SIG-M5 treated with dmso at 0.1 percent for 504 hours (cell line): ENCODE measurements at regions not wholly inside any gene's neighbourhood (a gene's known extent, or its start where the extent isn't known, plus 50 kb on each side); places are given as distances from the start of the nearest gene placed in this dataset.
"Not testable (repeated sequence)": the region's sequence is repeated elsewhere in the genome, so short reads cannot be mapped to it uniquely, and the experiment has no call there.

ENCODE experiments used
- DNase-seq: peaks from one replicate; lab custom pipeline; 2025; ENCODE audit not compliant: unreplicated experiment; lab: John Stamatoyannopoulos, UW

DNA sequence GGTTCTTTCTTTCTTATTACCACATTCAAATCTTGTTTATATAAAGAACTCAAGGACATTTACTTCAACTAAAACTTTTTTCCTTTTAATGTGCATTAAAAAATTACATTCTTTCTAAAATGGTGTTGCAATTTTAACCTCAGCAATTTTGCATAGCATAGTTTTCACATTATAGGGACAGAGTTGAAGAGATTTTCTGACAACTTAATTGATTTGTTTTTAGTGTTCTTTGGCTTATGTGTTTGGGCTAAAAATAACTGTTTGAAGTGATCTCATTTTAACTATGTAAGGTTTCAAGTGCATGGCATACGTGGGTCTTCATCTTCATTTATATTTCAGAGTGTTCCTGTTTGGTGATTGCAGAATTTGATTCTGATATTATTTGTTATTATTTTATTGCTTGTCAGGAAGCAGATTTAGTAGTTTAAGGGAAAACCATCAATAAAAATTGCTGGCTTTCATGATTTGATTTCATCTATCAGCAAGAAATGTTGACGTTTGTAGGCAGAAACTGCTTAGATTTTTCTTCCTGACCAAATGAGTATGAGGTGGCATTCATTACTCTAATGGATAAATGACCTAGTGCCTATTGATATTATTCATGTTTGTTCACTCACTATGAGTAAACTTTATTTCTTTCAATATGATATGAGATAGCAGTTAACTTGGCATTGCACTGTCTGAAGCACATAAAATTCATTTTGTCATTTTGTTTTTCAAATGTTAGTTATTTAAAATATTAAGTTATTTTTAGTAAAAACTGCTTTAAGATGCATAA, 398.4 kb downstream of the NUP35 start:
- DNase-seq: no peak

DNA sequence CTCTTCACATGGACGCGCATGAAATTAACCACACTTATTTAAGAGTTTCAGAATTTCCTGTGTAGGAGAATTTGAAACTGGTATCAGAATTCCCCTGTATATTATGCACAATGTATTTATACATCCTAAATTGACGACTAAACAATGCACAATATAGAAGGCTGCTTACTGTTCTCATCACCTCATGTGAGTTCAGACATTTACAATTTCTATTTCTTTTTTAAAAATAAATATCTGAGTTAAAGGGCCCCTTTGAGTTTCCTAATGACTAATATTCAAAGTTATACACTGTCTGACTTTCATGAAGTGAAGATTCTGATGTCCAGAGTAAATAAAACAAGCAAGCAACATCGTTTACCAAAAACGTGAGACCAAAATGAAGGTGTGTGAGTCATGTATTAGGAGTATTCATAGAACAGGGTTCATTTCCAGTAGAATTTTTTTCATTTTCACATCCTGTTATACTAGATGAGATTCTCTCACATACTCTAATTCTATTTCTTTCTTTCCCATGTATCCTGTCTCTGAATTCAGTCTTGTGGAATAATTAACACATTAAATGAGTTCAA, 406.2 kb downstream of the NUP35 start:
- no peak for DNase-seq

DNA sequence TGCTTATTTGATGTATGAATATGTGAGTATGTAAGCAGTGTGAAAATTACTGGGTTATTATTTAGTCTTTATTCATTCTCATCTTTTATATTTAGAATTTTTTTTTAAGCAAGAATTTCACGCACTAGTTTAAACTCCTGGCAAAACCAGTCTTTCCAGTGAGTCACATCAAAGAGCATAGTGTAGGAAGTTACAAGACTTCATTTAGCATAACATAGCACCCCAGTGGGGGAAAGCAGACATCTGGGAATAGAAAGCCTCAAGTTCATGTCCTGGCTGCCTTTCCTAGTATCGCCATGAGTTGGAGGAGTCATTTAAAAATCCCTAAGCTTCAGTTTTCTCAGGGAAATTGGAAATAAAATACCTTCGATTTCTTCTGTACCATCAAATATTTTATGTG, 408.3 kb downstream of the NUP35 start:
- no peak for DNase-seq

DNA sequence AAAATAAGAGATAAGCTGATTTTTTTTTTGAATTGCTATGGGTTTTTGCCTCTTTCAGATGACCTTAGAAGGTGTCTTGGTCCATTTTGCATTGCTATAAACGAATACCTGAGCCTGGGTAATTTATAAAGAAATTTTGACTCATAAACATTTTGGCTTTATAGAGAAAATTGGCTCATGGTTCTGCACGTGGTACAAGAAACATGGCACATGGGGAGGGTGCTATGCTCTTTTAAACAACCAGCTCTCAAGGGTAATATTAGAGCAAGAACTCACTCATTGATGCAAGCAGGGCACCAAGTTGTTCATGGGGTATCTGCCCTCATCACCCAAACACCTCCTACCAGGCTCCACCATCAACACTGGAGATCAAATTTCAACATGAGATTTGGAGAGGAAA, 408.8 kb downstream of the NUP35 start:
- DNase-seq: no peak

DNA sequence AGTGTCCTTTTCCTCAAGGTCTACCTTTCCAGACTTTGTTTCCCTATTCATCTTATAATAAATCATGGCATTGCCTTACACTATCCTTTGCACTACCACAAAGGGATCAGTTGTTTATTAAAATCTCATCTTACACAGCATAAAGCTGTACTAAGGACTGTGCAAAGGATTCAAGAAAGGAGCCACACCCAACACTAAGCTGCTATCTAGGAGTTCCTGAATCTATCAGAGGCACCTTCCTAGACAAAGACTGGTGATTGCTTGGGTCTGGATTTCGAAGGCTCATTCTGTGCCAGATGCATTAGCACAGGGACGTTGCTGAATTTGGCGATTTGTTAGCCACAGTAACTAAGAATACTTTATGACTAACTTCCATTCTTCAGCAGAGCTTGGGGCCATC, 412.0 kb downstream of the NUP35 start:
- no peak for DNase-seq

DNA sequence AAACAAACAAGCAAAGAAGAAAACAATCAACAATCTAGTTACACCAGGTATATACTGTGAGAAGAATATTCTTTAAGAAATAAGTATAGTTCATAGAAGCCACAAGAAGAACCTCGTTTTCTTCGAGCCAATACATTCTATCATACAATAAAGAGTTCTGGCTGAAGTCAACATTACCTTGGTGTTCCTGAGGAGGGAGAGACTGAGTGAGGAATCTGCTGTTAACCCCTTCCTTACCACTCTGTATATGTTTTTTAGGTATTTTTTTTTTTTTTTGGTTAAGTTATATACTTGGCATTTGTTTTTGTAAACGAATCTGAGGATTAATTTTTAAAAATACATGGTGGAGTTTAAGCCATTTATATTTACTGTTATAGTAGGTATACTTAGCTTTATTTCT, 412.5 kb downstream of the NUP35 start:
- DNase-seq: no peak

DNA sequence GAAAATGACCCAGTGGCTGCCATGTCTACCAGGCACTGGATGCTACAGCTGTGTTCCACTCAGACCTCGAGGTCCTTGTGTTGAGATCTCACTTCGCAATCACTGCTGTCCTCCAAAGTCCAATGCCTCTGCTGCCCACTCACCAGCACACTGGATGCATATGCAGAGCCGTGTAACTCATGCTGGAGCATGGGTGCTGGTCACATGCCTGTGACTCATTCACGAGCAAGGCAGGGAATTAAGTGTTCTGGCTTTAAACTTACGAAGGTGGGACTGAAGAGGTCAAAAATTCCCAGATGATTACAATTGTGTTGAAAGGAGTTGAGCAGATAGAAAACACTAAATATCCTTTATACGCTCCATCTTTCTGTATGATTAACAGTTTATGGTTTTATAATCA, 417.5 kb downstream of the NUP35 start:
- no peak for DNase-seq

DNA sequence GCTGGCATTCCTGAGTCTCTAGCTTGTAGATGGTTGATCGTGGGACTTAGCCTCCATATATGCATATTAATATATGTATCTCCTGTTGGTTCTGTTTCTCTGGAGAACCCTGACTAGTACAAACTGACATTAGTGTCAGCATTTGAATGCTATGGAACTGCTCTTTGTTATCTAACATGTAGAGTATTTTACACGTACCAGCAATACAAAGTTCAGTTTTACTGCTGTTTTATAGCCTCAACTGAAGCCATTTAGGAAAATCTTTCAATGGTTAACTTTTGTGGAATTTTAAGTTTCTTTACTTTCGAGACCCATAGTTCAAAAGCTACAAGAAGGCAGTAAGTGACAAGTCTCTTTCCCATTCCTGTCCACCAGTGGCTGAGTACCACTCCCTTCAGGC, 418.4 kb downstream of the NUP35 start:
- DNase-seq: no peak

DNA sequence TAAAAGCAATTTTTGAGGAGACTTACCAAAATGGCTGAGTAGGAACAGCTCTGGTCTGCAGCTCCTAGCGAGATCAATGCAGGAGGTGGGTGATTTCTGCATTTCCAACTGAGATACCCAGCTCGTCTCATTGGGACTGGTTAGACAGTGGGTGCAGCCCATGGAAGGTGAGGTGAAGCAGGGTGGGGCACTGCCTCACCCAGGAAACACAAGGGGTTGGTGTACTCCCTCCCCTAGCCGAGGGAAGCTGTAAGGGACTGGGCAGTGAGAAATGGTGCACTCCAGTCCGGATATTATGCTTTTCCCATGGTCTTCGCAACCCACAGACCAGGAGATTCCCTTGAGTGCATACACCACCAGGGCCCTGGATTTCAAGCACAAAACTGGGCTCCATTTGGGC, 419.0 kb downstream of the NUP35 start:
- DNase-seq: no peak

DNA sequence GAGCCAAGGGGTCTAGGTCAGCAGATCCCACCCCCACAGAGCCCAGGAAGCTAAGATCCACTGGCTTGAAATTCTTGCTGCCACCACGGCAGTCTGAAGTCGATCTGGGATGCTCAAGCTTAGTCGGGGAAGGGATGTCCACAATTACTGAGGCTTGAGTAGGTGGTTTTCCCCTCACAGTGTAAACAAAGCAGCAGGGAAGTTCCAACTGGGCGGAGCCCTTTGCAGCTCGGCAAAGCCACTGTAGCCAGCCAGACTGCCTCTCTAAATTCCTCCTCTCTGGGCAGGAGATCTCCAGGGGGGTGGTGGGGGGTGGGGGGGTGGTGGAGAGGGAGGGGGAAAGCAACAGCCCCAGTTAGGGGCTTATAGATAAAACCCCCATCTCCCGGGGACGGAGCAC, 419.5 kb downstream of the NUP35 start:
- DNase-seq: no peak

DNA sequence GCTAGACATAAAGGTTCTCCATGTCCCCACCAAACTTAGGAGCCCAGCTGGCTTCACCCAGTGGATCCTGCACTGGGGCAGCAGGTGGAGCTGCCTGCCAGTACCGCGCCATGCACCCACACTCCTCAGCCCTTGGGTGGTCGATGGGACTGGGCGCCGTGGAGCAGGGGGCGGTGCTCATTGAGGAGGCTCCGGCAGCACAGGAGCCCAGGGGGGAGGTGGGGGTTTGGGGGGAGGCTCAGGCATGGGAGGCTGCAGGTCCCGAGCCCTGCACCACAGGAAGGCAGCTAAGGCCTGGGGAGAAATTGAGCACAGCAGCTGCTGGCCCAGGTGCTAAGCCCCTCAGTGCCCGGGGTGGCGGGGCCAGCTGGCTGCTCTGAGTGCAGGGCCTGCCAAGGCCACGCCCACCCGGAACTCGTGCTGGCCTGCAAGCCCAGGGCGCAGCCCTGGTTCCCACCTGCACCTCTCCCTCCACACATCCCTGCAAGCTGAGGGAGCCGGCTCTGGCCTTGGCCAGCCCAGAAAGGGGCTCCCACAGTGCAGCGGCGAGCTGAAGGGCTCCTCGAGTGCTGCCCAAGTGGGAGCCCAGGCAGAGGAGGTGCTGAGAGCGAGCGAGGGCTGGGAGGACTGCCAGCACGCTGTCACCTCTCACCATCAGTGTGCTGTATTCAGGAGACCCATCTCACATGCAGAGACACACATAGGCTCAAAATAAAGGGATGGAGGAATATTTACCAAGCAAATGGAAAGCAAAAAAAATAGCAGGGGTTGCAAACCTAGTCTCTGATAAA, 422.5 kb downstream of the NUP35 start:
- not testable (repeated sequence) for DNase-seq

DNA sequence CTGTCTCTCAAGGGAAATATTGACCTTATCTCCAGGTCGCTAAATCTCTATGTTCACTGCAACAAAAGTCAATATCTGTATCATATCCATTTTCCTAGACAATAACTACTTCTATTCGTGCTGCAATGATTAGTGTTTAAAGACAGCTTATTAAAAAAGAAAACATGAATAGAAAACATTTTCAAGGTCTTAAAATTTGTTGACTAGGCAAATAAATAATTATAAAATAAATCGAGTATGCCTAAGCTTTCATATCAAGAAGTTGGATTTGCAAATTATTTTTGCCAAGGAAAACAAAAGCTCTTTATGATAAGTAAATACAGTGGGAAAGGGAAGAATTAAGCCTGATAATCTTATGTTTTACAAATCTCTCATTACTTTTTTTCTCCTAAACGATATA, 428.5 kb downstream of the NUP35 start:
- no peak for DNase-seq

DNA sequence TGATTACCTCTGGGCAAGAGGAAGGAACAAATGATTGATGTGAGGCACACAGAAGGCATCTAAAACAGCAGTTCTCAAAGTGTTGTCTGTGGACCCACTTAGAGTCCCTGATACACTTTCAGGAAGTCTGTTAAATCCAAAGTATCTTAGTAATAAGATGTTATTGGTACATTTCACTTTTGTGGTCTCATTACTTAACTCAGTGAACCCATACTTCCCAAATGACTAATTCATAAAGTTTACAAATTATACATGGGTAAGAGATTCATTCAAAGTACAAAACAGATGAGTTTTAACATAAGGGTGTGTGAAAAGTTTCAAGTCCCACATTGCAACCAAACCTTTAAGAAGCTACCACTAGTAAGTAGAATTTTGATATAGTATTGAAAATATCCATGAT, 440.5 kb downstream of the NUP35 start:
- DNase-seq: no peak

DNA sequence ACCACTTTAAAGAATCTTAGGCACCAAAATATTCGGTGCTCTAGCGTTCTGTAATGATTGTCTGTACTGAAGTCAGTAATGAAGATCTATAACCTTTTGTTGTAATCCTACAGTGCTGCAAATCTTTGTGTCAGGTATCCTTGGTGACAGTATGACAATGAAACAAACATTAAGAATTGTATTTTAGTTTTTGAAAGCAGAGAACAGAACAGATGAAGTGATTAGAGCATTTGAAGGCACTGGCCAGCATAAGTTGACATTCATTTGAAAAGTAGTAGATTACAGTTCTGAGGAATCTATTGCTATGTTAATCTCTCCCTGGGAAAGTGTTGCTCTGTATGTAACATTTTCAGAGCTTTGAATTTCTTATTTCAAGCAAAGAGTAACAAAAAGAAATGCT, 451.2 kb downstream of the NUP35 start:
- no peak for DNase-seq

DNA sequence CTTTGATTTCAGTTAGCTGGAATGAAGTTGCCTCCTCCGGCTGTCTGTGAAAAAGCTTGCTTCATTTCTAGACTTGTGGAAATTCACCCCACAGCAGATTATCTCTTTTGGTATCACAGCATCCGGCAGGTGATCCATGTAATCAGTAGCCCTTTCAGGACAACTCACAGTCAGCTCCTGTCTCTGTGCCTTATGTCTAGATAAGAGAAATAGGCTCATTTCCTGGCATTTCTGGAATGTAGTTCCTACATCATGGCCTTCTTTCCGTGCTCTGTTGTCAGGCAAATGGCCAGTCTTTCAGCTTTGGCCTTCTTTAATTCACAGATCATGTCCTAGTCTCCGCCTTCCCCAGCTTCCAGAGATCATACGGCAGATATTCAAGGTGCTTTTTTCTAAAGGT, 455.4 kb downstream of the NUP35 start:
- no peak for DNase-seq

DNA sequence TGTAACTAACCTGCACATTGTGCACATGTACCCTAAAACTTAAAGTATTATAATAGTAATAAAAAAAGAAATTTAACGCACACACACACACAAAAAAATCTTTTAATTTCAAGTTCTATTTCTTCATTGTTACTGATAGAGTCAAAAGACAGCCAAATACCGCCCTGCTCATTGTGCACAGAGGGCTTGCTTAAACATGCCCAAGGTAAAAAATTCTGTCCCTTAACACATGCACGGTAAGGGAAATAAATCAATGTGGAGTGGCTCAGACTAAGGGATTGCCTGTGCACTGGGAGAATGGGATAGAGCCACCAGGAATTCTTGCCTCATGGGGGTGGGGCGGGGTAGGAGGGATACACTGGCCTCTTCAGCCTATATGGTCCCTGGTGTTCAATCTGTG, 468.0 kb downstream of the NUP35 start:
- DNase-seq: no peak

DNA sequence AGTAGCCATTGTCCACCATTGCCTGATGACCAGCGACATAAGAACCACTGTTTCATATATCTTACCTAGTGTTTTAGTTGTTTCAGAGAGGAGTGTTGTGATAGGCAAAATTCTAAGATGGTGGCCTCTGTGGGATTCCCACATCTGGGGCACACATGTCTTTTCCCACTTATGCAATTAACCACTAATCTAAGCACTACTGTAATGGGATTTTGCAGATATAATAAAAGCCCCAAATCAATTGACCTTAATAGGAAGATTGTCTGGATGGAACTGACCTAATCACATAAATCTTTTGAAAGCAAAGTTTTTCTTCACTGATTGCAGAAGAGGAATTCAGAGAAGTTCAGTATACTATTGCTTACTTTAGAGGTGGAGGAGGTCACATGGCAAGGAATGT, 469.9 kb downstream of the NUP35 start:
- no peak for DNase-seq

DNA sequence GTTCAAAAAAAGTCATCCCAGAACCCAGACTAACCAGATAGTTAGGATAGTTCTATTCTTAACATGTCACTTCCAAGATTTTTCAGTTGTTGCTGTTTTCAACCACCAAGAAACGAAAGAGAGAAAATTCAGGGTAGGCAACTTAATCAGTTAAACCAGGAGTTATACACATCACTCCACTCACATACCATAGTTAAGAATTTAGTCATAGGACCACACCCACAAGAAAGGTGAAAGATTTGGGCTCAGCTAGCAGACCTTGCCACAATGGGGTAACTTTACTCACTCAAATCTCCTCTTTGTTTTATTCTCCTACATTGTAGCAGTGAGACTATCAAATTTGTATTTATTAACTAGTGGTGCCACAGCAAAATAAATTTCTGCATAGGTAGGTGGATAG, 473.6 kb downstream of the NUP35 start:
- no peak for DNase-seq

DNA sequence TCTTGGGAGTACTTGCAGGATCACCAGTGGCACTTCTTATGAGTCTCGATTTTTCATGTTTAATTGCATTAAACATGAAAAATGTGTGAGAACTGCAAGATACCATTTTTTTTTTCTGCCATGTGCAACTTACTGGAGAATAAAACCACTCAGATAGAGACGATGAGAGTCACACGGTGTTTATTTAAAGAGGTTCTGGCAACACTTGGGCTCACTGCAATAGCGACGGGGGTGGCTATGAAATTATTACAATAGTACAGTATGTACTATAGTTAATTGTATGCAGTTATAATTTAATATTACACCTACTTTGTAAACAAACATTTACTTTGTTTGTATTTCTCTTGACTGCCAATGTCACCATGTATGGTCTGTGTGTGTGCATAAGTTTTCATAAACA, 479.8 kb downstream of the NUP35 start:
- DNase-seq: no peak

DNA sequence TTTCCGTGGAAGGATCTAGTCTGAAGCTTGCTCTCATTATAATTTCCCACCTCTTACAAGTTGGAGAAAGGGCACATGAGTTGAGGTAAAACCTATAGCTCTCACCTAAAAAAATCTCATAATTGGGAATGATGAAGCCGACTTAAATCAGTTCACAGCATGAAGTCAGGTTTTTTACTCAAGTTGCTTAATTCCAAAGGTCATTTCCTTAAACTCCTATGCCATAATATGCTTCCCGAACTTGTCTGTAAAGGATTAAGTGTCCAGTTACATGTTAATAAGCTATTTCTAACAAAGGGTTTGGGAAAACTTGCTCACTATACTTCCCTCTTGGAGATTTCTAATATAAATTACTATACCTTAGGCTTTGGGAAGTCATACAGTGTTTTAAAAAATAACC, 481.2 kb downstream of the NUP35 start:
- DNase-seq: no peak

DNA sequence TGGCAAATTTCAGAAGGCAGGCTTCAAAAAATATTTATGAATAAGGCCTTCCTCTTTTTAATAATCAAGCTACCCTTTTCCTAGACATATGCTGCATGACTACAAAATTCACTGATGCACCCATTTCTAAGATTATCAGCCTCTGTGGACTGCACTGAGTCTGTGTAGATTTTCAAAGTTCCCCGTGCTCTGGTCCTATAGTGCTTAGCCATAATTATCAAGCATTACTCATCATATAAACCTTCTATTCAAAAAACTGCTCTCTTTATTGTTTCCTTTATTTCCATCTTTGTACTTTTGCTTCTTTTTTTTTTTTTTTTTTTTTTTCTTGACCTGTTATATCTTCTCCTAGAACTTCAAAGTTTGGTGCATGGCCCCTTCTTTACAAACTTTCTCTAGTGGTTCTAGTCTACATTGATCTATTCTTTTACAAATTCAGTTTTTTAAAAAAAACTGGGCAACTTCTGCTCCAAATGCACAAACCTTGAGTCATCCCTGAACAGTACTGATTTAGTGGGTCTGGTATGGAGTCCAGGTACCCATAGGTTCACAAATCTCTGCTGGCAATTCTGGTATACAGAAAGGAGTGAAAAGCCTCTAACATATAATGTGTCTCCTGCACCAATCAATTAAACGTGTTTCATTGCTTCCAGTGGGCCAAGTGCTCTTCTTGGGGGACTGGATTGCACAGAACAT, 481.9 kb downstream of the NUP35 start:
- no peak for DNase-seq

DNA sequence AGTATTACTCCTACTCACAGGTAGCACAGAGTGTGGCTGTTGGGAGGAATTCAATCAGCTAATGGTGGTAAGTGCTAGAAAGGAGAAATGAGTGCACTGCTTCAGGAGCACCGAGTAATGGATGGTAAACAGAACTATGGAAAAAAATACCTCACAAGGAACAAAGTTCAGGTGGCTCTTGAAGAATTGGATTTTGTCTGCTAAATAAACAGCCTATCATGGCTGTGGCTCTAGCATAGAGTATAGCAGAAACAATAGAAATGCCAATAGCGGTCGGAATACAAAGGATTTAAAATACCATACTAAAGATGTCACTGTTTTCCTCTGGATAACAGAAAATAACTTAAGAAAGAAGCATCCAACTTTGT, 482.5 kb downstream of the NUP35 start:
- no peak for DNase-seq
